Upper lobe of left lung (tissue), 6 donors: ENCODE measurements at regions not wholly inside any gene's neighbourhood (a gene's known extent, or its start where the extent isn't known, plus 50 kb on each side); places are given as distances from the start of the nearest gene placed in this dataset.
A peak's percentile ranks its signal among the peaks of the same experiment; 100 is the strongest.

Source experiments
- ATAC-seq, 2 donors: fragments of 200-7000 bp; cut with Tn5 transposase; one replicate each; pipeline ENCODE4 v1.9.1; 2022; ENCODE audit warnings: mild to moderate bottlenecking in 2 of 2, moderate library complexity in 2 of 2; ENCODE audit not compliant: low FRiP score in 2 of 2
- DNase-seq, 2 donors: peaks; one replicate each; pipeline ENCODE4 v3.0.0-alpha.2; 2019 to 2020
- H3K27ac ChIP-seq, 4 donors: fragments of 200-600 bp; sonication (generic); one replicate each; pipeline ENCODE4 v1.5.1; 2016 to 2019
- H3K27me3 ChIP-seq, 4 donors: fragments of 200-600 bp; sonication (generic); one replicate each; pipeline ENCODE4 v1.5.1; 2017 to 2019
- H3K36me3 ChIP-seq, 4 donors: fragments of 200-600 bp; sonication (generic); one replicate each; pipeline ENCODE4 v1.5.1; 2016 to 2019
- H3K4me1 ChIP-seq, 4 donors: fragments of 200-600 bp; sonication (generic); one replicate each; pipeline ENCODE4 v1.5.1; 2018 to 2019
- H3K4me3 ChIP-seq, 4 donors: fragments of 200-600 bp; sonication (generic); one replicate each; pipeline ENCODE4 v1.5.1; 2017 to 2019; ENCODE audit warnings: mild to moderate bottlenecking in 2 of 4, moderate library complexity in 1 of 4
- H3K9me3 ChIP-seq, 4 donors: fragments of 200-600 bp; sonication (generic); one replicate each; pipeline ENCODE4 v1.5.1; 2018 to 2019
- CTCF ChIP-seq, 6 experiments: fragments of 450-650 bp in 4 of 6; fragments of 200-600 bp in 2 of 6; sonication (generic) in 2 of 6; IDR thresholded peaks; one replicate each; pipeline ENCODE4 v1.5.1; 2016 to 2019; ENCODE audit warnings: antibody characterized with exemption in 6 of 6
- EP300 ChIP-seq, 4 donors: sonication (generic); formaldehyde crosslinking; IDR thresholded peaks; one replicate each; pipeline ENCODE4 v1.5.1; 2017; ENCODE audit warnings: antibody characterized with exemption in 4 of 4, control low read depth in 2 of 4
- POLR2A ChIP-seq, 4 donors: fragments of 450-650 bp; IDR thresholded peaks; one replicate each; pipeline ENCODE4 v1.5.1; 2016 to 2017; ENCODE audit warnings: antibody characterized with exemption in 4 of 4, mild to moderate bottlenecking in 2 of 4
- POLR2AphosphoS5 ChIP-seq, 2 donors: sonication (generic); formaldehyde crosslinking; IDR thresholded peaks; one replicate each; pipeline ENCODE4 v1.5.1; 2017; ENCODE audit warnings: antibody characterized with exemption in 2 of 2
- WGBS, 2 donors: methylation state at CpG; one replicate each; pipeline ENCODE4 v1.1.5; 2017 to 2018; 5-methylcytosine and 5-hydroxymethylcytosine counted together
- donor health status: DM: no; HTN: no; CAD: no; lungs with moderate emphysema.
- donor health status: DM: no; HTN: yes; CAD: no; lungs with severe emphysema.

GRCh38 chr14:98035396-98035795, 1236.6 kb downstream of the BCL11B start:
- Histone ChIP-seq H3K27me3 (no peaks in the 10 kb centered on the region), H3K36me3 (no peaks in the 10 kb centered on the region), H3K4me3 (no peak overlapping the region), H3K4me1 (no peaks in the 10 kb centered on the region), H3K9me3 (peaks cover 0 to 11% (median 3%) of the 10 kb centered on the region in 4 donors), H3K27ac (no peak overlapping the region)
- 70% methylated on average over 4 of the region's 4 CpGs for WGBS, 2 donors
- ATAC-seq, result no peak
- no peak for DNase-seq
- TF ChIP-seq CTCF (IDR thresholded peaks at IDR 0.05), result no peak
- TF ChIP-seq POLR2A (IDR thresholded peaks at IDR 0.05), result no peak
- no peak for TF ChIP-seq EP300 (IDR thresholded peaks at IDR 0.05)
- TF ChIP-seq POLR2AphosphoS5 (IDR thresholded peaks at IDR 0.05), result no peak

- Histone ChIP-seq H3K9me3 (no peaks in the 10 kb centered on the region), H3K27me3 (no peaks in the 10 kb centered on the region), H3K4me1 (no peaks in the 10 kb centered on the region), H3K27ac (no peak overlapping the region), H3K4me3 (no peak overlapping the region), H3K36me3 (no peaks in the 10 kb centered on the region)
- TF ChIP-seq CTCF (IDR thresholded peaks at IDR 0.05) (no peak), POLR2AphosphoS5 (IDR thresholded peaks at IDR 0.05) (no peak), EP300 (IDR thresholded peaks at IDR 0.05) (no peak), POLR2A (IDR thresholded peaks at IDR 0.05) (no peak)
- ATAC-seq (no peak), DNase-seq (no peak)
- WGBS, 2 donors, result 81 to 83% methylated on average over 7 of the region's 7 CpGs
Observed at GRCh38 chr14:98037831-98038230, 1234.2 kb downstream of the BCL11B start.

GRCh38 chr14:98056946-98057345, 1215.1 kb downstream of the BCL11B start:
- TF ChIP-seq EP300 (IDR thresholded peaks at IDR 0.05), result no peak
- no peak for TF ChIP-seq CTCF (IDR thresholded peaks at IDR 0.05)
- no peak for TF ChIP-seq POLR2A (IDR thresholded peaks at IDR 0.05)
- TF ChIP-seq POLR2AphosphoS5 (IDR thresholded peaks at IDR 0.05), result no peak
- Histone ChIP-seq H3K4me1 (no peaks in the 10 kb centered on the region), H3K36me3 (no peaks in the 10 kb centered on the region), H3K27ac (no peak overlapping the region), H3K4me3 (no peak overlapping the region), H3K27me3 (no peaks in the 10 kb centered on the region), H3K9me3 (no peaks in the 10 kb centered on the region)
- ATAC-seq, result no peak
- DNase-seq, result no peak
- WGBS, 2 donors, result 90 to 94% methylated on average over 5 of the region's 5 CpGs

- WGBS, 2 donors, result 67 to 87% methylated on average over 5 of the region's 5 CpGs
- no peak for TF ChIP-seq POLR2A (IDR thresholded peaks at IDR 0.05)
- TF ChIP-seq CTCF (IDR thresholded peaks at IDR 0.05), result no peak
- no peak for TF ChIP-seq POLR2AphosphoS5 (IDR thresholded peaks at IDR 0.05)
- no peak for TF ChIP-seq EP300 (IDR thresholded peaks at IDR 0.05)
- Histone ChIP-seq H3K4me1 (no peaks in the 10 kb centered on the region), H3K36me3 (no peaks in the 10 kb centered on the region), H3K4me3 (no peak overlapping the region), H3K27me3 (no peaks in the 10 kb centered on the region), H3K27ac (no peak overlapping the region), H3K9me3 (no peaks in the 10 kb centered on the region)
- no peak for ATAC-seq
- DNase-seq, result peak in 1 of 2 donors; percentile 39
Observed at GRCh38 chr14:98059106-98059505, 1212.9 kb downstream of the BCL11B start.

GRCh38 chr14:98062083-98062482, 1209.9 kb downstream of the BCL11B start:
- Histone ChIP-seq H3K4me1 (no peaks in the 10 kb centered on the region), H3K36me3 (no peaks in the 10 kb centered on the region), H3K27me3 (no peaks in the 10 kb centered on the region), H3K4me3 (no peak overlapping the region), H3K27ac (no peak overlapping the region), H3K9me3 (no peaks in the 10 kb centered on the region)
- 54 to 62% methylated on average over 10 of the region's 10 CpGs for WGBS, 2 donors
- DNase-seq (no peak), ATAC-seq (no peak)
- no peak for TF ChIP-seq POLR2A (IDR thresholded peaks at IDR 0.05)
- no peak for TF ChIP-seq POLR2AphosphoS5 (IDR thresholded peaks at IDR 0.05)
- no peak for TF ChIP-seq EP300 (IDR thresholded peaks at IDR 0.05)
- TF ChIP-seq CTCF (IDR thresholded peaks at IDR 0.05), result no peak
